Activated T-cell treated with anti-CD3 and anti-CD28 coated beads for 48 hours (primary cell): ENCODE measurements at regions not wholly inside any gene's neighbourhood (a gene's known extent, or its start where the extent isn't known, plus 50 kb on each side); places are given as distances from the start of the nearest gene placed in this dataset.

Experiments used
- DNase-seq: peaks from one replicate; pipeline ENCODE4 v3.0.0-alpha.2; 2020; ENCODE audit warnings: low read depth

DNA sequence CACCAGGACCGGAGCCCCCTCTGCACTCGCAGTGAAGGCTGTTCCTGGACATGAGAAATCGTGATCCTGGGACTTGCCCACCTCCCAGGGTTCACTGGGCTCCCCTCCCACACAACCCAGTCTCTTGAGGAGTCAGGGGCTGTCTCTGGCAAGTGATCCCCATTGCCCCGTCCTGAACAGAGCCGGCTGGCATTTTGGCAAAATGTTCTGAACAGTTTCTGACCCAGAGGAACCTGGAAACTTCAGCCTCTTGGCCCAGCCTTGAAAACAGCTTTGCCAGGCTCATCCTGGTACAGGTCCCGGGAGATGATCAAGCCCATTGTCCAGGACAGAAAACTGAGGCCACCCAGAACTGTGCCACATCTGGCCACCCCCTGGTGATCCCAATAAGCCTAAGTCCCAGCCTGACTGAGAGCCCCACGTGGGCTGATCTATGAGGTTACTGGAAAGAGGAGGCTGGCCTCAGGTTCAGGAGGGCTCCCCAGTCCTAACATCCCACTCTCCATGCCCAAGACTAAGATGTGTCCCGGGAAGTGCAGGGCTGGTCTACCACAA lies 115.7 kb downstream of the OAT start:
- DNase-seq: no peak

DNA sequence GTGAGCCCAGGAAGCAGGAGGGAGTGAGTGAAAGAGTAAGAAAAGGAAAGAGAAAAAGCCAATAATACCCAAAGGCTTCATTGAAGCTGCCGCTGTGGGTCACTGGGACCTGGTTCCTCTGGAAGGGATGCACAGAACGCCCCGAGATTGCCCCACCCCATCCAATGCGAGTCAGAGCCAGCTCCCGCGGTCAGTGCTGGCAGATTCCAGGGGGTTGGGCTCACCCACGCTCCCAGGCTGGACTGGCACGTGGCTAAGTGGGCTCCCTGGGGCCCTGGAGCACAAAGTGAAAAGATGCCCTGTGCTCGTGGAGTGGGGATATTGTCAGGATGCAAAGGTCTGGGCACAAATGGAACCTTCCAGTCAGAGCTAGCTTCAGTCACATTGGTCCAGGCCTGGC lies 117.0 kb downstream of the OAT start:
- DNase-seq: no peak

DNA sequence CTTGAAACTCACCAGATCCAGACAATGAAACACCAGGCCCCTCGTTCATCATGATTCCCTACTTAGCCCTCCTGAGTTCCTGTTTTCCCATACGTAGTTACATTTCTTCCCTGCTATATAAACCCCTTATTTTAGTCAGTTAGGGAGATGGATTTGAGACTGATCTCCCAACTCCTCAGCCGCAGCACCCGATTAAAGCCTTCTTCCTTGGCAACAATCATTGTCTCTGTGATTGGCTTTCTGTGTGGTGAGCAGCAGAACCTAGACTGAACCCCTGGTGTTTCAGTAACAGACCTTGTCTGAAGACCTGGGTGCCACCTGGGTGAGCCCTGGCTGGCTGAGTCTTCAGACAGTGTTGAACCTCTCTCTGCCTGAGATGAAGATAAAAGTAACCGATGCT lies 118.0 kb downstream of the OAT start:
- no peak for DNase-seq

DNA sequence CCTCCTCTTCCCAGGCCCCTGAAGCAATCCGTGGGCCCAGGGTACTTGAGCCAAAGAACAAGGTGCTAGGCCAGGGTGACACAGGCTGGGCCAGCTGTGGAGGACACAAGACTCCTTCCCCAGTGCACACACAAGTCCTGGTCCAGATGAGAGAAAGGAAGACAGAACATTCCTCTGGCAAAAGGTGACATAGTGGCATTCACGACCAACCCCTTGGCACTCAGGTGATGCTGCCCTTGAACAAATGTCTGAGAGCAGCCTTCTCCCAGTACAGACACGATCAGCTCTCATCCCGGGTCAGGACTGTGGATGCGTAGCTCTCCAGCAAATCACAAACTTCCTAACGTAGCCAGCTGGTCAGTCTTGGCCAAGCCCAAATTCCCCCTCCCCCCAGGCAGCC lies 118.5 kb downstream of the OAT start:
- no peak for DNase-seq

DNA sequence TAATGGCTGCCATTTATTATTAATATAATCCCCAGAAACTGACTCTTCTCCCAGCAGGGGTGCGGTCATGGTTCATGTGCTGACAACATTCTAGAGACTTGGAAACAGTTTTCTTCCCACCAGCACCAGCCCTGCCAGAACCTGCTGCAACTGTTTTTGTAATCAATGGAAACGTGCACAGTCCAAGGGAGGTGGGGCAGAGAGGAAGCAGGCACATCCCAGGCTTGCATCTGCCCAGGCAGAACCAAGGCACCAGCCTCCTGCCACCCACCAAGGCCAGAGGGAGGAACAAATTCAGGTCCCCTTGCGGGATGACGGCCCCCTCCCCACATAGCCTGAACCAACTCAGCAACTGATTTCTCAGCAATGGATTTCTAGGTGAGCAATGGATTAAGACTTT lies 119.0 kb downstream of the OAT start:
- DNase-seq: no peak

DNA sequence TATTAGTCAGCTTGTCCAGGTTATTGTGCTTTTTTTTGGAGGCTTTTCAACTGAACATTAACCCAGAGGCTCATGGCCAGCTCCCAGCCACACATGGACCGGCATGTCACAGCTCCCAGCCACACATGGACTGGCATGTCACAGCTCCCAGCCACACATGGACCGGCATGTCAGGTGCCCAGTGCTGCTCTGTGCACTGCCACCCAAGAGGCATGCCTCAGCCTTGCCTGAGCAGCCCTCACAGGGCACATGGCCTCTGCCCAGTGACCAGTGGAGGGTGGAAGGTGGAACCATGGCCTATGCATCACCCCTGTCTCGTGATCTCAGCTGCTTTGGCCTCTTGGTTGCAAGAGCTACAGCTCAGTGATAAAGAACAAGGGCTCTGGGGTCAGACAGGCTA lies 119.8 kb downstream of the OAT start:
- DNase-seq: no peak

DNA sequence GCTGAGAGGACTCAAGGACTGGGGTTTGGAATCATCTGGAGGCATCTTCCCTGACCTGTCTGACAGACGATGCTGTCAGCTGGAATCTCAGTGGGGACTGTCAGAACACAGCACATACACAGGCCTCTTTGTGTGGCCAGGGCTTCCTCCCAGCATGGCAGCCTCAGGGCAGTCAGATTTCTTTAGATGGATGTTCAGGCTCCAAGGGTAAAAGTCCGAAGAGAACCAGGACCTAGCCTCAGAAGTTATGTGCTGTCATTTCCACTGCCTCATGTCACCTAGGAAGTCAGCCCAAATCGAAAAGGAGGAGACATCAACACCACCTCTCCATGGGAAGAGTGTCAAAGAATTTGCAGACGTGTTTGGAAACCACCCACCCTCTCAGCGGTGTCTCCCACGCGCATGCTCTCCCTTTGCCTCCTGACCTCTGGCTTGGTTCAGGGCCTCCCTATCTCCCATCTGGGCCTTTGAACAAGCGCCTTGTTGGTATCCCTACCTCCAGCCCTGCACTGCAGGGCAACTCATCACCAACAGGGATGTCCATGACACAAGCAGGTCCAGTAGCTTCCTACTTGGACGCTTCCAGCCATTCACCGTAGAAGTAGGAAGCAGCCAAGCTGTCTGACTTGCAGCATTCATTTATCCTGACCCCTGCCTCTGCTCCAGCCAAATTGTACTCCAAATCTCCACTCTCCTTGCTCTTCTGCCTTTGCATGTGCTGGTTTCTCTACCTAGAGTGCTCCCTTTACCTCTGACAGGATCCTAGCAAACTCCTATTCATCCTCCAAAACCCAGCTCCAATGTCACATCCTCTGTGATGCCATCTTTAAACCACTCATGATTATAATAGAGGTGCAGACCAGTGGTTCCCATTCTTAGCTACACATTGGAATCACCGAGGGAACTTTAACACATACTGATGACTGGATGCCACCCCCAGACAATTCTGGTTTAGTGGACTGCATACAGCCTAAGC lies 121.6 kb downstream of the OAT start:
- no peak for DNase-seq

DNA sequence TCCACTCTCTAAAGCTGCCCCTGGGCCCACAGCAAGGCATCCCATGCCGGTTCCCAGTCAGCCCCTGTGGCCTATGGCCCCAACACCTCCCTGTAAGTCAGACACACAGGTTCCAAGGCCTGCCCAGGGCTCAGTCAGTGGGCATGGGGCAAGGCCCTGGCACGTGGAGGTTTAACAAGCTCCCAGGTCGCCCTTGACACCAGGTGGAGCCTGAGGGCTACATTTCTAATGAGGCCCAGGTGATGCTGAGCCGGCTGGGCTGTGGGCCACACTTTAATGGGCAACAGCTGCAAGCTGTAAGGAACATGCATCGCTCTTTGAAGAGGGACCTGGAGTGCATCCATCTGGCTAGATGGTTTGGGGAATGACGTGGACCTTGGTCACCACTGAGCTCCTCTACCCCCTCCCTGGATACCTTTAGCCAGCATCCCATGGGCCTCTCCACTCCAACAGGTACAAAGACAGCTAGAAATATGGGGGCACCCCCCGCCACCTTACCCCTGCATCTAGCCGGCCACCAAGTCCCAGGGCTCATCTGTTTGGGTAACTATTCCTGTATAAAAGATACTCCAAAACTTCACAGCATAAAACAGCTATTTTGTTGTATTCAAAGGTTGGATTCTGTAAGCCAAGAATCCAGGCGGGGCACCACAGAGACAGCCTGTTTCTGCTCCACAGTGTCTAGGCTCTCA lies 122.5 kb downstream of the OAT start:
- DNase-seq: no peak

DNA sequence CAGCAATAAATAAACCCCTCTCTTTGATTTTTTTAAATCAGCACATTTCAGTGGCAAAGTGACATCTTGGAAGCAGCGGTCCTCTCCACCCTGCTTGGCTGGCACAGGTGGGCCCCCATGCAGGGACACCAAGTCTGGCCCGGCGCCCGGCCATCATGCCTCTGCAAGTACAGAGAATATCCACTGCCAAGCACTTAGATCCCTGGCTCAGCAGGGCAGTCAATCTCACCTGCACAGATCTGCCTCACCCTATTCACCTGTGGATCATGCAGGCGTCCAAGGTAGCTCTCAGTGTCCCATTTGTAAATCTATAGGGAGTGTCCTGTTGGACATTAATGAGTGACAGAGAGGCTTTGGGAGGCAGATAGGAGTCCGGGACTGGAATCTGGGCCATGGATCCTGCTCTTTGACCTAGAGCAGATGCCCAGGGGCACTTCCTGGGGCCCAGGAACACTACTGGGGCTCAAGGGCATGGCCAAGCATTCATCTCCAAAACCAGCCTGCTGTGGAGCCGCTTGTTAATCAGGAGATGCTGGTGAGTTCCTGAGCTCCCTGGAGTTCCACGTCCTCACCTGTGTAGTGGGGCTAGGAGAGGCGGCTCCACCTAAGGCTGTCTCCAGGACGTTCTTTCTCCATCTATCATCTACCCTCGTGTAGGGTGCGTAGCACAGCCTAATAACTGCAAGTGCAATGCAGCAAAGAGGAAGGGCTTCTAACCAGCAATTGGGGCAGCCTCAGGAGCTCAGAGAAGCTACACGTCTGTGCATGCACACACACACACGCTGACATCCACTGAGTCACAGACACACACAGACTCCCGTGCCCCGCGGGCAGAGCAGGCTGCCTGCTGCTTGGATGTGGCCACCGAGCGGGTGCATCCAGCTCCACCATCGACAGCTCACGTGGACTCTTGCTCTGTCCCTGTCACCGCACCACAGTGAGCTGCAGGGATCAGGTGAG lies 123.6 kb downstream of the OAT start:
- DNase-seq: no peak

DNA sequence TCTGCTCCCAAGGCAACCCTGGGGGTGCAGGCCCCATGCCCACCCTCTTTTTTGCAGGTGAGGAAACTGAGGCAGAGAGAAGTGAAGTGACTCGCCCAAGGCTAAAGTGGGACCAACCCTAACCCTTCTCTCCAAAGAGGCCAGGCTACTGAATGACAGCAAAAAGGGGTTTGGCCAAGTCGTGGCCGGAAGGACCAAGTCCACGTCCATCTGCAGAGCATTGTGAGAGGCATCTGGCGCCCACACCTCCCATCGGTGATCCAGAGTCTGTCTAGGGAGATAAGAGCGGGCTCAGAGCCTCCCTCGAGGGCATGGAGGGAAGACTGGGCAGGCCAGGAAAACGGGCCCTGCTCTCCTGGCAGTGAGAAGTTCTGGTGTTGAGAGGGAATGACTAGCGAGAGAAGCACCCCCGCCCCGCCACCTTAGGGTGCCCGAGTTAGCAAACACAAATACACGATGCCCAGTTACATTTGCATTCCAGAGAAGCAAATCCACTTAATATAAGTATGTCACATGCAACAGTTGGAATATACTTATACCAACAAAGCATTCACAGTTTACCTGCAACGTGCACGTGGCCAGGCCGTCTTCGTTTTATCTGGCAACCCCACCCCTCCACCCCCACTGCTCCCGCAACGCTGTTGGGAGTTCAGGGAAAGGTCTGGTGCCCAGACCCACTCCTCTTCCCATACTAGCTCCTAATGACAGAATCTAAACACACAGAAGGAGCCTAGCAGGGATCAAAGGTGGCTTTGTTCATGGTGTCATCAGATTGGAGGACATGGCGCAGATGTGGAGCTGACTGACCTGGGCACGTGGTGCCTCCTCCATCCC lies 124.9 kb downstream of the OAT start:
- DNase-seq: no peak

DNA sequence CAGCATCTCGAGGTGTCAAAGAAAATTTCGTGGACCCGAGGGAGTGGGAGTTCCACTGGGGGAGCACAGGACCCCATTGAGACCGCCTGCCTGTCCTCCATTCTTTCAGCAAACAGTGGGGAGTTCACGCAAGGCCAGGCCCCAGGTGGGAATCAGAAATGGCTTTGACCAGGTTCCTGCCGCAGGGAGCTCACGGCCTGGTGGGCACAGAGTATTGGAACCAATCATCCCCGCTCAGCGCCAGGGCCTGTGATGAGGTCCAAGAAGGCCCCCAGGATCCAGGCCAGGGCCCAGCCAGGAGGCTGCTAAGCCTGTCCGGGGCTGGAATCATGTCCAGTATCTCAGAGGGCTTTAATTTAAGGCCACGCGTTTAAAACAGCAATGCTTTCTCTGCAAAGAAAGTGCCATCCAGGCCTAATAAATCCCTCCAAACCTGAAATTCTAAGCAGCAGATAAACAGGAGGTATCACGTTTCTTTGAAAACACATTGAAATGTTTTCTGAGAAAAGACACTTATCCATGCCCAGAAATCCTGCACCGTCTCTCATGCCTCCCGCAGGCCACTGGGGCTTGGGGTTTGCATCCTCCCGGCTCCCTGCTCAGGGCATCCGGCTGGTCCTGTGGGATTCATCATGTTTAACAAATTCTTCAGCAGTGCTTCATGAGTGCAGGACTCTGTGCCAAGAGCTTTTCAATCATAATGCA lies 125.7 kb downstream of the OAT start:
- no peak for DNase-seq

DNA sequence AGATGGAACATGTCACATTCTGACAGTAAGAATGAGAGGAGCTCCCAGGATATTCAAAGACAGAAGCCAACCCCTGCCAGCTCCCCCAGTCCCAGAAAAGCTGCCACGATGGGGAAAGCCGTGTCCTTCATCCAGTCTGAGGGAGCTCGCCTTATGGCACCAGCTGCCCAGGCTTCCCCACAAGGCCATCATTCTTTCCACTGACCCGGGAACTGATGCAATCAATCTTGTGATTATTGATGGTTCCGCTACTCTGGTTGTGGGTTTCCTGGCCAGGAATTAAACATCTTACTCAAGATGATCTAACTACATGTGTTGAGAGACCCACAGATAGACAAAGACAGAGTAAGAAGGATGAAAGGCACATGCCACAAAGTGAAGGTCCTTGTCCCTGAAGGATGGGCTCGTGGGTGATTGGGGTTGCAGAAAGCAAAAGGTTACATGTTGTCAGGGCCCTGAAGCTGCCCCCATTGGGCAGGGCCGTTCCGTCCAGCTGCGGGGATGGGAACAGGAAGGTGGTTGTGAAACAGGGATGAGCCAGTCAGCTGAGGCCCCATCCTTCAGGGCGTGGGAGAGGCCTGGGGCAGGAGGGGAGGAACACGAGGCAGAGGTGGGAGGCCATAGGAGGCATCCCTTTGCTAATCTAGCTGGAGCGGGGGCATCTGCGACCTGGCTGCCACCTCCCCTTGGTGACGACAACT lies 127.6 kb downstream of the OAT start:
- DNase-seq: no peak

DNA sequence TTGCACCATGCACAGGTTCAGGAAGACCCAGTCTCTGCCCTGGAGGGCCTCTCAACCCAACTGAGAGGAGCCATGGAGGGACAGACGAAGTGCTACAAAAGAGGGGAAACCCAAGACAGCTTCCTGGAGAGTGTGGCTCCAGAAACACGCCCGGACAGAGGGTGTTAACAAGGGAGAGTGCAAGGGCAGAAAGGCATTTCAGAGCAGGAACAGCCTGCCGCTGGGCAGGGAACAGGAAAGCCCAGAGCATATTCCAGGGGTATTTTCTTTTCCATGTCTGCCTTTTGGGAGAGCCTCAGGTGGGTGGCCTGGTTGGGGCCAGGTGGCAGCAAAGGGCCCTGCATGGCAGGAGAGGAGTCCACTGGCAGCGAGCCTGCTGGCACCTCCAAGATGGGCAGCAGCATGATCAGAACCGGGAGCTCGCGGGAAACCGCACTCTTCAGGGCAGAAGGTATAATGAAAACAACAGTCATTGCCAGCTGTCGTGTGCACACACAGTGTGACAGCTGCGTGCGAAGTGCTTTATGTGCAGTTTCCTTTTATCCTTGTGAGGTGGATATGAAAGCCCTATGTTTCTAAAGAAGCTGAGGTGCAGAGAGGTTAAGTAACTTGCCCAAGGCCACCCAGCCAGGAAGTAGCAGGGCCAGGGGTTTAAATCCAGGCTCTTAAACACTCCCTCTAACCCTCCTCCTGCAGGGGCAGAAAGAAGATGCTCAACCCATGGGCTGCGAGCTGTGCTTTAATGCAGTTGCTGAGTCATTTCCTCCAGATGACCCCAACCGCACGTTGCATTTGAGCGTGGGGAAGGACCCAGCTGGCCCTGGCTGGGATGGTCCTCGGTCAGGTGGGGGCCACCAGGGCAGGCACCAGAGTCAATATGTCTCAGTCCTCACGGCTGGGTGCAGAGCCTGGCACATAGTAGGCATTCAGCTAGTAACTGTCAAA lies 128.6 kb downstream of the OAT start:
- DNase-seq: no peak

DNA sequence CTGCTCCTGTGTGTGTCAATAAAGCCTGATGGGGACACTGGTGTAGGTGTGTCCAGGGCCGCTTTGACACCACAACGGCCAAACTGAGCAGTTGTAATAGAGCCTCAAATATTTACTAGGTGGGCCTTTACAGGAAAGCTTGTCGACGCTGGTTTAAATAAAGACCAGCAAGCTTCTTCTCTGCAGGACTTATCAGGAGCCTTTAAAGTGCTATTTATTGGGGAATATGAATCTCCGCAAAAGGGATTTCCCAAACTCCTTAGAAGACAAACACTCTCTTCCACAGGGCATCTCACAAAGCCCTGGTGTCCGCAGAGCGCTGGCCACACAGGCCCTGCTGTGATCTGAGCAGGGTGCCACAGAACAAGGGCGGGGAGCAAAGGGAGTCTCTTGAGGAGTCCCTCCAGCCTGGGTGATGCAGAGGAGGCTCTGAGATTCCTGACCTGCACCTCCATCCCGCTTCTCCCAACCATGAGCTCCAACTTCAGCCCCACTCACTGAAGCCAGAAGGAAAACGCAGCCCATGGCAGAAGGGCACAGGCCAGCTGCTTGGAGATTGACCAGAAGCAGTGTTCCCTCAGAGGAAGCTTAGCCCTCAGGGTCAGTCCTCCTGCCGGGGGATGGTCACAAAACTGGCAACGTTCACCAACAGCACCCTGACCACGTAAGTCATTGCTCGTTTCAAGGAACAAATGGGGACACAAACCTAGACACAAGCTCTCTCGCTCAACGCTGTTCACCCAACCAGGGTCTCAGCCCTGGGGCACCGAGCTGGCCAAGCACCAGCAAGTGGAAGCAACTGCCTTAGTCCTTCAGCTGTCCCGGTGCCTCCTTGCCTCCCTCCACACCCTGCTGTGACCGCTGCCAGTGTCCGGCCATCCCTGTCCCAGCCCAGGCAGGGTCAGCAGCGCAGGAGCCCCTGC lies 129.5 kb downstream of the OAT start:
- no peak for DNase-seq

DNA sequence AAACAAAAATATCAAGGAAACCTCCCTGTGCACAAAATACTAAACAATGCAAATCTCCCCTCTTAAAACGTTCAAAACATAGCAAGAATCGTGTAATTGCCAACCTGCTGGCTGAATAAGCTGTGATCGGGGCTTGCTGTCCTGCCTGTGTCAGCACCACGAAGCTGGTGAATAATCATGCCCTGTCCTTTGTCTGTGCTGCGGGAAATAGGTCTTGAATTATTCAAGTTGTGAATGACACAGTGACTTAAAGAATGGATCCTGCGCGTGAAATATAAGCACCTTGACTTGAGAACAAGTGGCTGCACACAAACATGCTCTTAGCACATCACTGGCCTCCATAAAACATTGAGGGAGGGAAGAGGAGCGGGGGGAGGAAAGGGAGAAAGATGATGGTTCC lies 130.2 kb downstream of the OAT start:
- no peak for DNase-seq

DNA sequence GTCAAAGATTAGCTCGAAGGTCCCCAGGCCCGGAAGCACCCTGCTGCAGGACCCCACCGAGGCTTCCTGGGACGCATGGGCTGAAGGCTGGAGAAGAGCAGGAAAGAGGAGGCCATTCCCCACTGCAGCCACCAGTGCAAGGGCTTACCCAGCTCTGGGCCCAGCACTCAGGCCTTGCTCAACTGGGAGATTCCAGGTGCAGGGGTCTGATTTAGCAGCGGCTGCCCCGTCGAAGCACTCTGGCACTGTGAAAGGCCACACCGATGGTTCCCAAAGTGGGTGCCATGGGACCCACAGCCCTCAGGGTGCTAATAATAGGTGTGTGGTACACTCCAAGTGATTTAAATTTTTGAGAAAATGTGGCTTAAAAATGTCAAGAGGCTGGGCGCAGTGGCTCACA lies 130.9 kb downstream of the OAT start:
- DNase-seq: no peak

DNA sequence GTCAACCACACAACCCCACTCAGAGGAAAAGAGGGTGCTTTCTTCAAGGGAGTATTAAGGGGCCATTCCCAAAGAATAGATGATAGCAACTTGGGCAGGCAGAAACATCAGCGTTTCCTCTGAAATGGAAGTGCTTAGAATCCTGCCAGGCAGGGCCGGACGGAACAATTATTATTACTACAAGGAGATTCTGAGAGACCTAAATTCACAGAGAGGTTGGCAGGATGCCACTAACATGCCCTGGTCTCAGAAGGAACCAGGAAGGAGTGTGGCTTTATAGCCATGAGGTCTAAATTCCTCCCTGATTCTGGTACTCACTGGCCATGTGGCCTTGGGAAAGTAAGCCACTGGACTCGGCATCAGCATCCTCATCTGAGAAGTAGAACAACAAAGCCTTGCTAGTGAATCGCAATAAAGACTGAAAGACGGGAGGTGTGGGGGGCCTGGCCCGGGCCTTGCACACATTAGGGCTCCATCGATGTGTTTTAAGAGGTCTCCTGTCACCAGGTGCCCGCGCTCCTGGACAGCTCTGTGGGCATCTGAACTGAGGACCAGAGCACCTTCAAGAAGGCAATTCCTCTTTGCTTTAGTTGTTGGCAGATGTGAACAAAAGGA lies 131.5 kb downstream of the OAT start:
- DNase-seq: no peak
